Stimulated activated CD4-positive, alpha-beta T cell treated with anti-CD3 and anti-CD28 coated beads, Interleukin-15, amount 100 ng/mL, for 48 hours (primary cell): ENCODE measurements at regions not wholly inside any gene's neighbourhood (a gene's known extent, or its start where the extent isn't known, plus 50 kb on each side); places are given as distances from the start of the nearest gene placed in this dataset.
"Not testable (repeated sequence)": the region's sequence is repeated elsewhere in the genome, so short reads cannot be mapped to it uniquely, and the experiment has no call there.

ENCODE experiments used
- DNase-seq, 2 donors: peaks; one replicate each; pipeline ENCODE4 v3.0.0-alpha.2; 2020; ENCODE audit warnings: low read depth in 2 of 2

GRCh38 chr1:3992103-3992556 is 92.1 kb upstream of the C1orf174 start:
- DNase-seq = peak in 1 of 2 donors; percentile 2

DNA sequence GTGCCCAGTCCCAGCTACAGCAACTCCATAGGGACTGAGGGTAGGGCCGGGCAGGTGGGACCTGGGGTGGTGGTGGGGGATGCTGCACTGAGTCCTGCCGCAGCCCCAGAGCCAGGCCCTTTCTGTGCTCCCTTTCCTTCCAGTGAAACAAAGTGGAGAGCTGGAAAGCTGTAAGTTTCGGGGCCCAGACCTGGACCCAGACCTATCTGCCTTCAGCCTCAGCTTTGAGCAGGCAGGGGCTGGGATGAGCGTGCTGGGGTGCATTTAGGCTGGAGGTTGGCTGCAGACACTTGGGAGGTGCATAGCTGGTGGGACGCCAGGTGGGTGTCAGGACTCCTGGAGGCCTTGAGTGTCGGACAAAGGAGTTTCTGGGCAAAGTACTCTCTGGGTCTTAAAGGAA is 92.7 kb upstream of the C1orf174 start:
- DNase-seq = no peak

DNA sequence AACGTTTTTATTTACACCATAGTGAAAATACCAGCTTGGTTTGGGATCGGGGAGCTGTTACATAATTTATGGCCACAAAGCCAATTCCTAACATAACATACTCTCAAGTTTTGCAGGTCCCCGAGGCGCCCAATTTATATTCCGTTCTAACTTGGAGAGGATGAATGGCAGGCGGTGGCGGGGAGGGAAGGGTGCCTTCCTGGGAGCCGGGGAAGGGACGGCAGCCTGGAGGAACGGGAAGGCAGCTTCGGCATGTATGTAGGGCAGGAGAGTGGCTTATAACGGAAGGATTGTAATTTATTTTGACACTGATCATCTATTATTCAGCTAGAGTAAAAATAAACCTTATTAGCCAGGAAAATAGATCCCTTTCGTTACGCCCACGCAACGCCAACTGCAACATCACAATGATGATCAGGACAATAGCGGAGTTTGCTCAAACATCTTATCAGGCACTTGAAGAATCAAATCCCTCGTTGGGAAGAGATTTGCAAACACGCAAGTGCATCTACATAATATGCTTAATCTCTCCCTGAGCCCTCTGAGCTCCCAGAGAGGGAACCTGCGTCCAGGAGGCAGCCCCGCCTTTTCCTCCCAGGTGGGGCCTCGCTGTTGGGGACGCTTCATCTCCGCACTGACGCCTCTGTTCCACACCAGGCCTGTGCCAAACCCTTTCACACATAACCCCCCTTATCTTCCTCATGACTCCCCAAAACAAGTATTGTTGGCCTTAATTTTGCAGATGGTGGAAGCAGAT is 93.7 kb upstream of the C1orf174 start:
- DNase-seq = no peak

DNA sequence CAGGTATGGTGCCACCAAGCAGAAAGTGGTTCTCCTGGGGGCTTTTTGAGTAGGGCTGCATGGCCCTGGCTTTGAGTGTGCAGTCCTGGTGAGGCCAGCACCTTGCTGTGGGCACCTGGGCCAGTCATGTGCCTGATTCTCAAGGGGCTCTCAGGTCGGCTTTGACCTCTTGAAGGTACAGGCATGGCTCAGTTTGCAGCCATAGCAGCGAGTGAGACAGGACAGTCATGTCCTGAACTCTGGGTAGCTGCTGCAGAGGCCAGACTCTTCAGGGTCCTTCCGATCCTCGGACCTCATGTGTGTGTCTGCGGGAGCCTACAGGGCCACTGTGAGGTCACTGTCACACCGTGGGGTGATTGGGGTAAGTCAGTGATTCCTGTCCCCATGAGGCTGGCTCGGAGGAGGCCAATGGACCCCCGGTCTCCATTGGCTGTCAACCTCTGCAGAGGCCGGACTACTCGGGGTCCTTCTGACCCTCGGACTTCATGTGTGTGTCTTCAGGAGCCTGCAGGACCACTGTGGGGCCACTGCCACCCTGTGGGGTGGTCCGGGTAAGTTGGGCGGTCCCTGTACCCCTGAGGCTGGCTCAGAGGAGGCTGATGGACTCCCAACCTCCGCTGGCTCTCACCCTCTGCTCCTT is 95.2 kb upstream of the C1orf174 start:
- DNase-seq = no peak

- no peak for DNase-seq
These were observed 97.0 kb upstream of the C1orf174 start for GRCh38 chr1:3996846-3997705.

DNA sequence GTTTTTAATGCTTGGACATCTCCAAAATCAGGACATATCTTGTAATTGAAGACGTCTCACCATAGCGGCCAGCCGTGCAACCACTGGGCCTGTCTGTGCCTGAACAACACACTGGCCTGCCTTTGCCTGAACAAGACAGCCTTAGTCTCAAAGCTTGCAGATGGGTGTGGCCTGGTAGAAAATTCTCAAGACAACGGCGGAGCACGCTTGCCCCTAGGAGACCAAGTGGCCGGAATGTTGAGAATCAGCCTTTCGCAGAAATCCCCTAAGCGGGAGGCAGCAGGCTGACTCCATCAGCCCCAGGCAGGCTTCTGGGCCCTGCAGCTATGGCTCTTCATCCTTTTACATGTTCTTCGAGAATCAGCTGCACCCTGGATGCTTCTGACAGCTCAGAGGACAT is 98.0 kb upstream of the C1orf174 start:
- DNase-seq = no peak

DNA sequence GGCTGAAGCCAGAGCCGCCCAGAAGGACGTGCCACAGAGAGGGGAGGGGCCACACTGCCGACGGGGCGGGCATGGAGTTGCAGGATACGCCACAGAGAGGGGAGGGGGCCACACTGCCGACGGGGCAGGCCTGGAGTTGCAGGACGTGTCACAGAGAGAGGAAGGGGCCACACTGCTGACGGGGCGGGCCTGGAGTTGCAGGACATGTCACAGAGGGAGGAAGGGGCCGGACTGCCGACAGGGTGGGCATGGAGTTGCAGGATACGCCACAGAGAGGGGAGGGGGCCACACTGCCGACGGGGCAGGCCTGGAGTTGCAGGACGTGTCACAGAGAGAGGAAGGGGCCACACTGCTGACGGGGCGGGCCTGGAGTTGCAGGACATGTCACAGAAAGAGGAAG is 99.4 kb upstream of the C1orf174 start:
- not testable (repeated sequence) for DNase-seq

DNA sequence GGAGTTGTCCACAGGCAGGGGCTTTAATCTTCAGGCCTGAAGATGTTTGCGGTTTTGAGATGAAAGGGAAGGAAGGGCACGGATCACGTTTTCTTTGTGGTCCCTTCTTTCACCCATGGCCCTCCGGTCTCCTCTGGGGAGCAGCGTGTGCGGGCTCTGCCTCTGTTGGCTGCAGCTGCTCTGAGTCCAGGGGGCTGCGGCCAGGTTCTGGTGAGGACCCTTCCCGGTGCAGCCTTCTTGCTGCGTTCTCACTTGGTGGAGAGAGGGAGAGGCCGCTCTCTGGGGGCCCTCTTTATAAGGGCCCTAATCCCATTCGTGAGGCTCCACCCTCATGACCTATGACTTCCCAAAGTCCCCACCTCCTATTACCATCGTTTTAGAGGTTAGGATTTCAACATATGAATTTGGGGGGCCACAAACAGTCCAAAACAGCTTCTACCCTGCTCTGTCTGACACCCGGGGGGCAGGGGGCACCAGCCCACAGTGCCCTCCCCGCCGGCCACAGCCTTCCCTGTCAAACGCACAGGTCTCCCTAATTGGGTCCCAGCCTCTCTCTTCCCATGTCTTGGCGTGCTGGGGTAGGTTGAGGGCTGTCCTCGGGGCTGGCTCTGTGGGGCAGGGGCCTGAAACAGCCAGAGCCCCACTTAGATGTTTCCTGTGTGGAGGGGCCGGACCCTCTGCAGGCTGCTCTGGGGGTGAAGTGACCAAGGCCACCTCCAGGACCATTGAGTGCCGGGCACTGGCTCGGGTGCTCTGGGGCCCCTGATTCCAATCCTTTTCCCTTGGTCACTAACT is 100.1 kb upstream of the C1orf174 start:
- no peak for DNase-seq

DNA sequence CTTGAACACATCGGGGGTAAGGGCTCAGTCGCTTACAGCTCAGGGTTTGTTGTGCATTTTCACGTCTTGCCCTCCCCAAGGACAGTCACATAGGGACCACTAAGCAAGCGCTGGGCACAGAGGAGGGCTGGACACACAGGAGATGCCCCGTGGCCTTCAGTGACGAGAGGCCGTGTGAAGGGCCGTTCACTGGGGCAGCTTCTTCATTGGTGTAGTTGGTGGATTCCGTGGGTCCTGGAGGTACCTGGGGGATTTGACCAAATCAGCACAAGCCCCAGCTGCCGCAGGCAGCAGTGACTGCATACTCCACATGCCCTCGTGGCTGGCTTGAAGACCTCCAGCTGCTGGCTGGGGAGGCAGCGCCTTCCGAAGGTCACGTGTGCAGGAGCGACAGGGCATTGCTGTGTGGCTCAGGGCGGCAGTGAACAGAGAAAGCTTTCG is 100.8 kb upstream of the C1orf174 start:
- no peak for DNase-seq

DNA sequence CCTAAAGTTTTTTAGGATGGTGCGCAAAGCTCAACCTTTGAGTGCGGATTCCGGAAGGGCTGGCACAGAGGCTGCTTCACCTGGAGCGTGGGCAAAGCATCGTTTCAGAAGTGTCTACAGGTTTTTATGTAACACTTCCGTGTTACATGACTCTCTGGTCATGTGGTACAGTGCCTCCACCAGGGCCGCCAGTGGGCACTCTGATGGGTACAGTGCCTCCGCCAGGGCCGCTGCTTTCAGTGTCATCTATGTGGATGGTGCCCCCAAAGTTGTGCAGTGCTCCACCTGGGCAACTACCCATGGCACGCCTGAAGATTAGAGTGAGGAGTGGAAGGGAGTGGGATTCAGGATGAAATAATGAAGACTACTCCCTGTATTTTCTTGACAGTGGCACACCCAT is 101.4 kb upstream of the C1orf174 start:
- DNase-seq = no peak

DNA sequence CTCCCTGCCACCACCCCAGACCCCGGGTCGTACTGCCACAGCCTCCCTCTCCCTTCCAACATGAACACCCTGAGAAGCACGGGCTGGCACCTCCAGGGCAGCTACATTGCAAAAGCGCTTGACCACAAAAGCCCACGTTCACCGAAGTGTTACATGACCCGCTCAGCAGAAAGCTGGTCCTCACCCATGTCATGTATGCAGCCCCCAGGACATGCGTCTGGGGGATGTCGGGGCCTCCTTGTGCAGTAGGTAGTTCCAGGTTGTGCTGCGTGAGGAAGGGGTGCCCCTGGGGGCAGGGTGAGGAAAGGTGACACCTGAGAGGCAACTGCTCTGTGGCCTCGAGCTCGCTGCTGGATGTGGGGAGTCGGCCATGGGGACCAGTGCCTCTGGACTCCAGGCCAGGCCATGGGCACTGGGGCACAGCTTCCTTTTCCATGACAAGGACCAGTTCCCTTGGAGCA is 102.0 kb upstream of the C1orf174 start:
- DNase-seq = no peak

GRCh38 chr1:4002741-4003140 is 102.7 kb upstream of the C1orf174 start:
- no peak for DNase-seq

GRCh38 chr1:4003846-4004505 is 103.9 kb upstream of the C1orf174 start:
- DNase-seq = no peak

DNA sequence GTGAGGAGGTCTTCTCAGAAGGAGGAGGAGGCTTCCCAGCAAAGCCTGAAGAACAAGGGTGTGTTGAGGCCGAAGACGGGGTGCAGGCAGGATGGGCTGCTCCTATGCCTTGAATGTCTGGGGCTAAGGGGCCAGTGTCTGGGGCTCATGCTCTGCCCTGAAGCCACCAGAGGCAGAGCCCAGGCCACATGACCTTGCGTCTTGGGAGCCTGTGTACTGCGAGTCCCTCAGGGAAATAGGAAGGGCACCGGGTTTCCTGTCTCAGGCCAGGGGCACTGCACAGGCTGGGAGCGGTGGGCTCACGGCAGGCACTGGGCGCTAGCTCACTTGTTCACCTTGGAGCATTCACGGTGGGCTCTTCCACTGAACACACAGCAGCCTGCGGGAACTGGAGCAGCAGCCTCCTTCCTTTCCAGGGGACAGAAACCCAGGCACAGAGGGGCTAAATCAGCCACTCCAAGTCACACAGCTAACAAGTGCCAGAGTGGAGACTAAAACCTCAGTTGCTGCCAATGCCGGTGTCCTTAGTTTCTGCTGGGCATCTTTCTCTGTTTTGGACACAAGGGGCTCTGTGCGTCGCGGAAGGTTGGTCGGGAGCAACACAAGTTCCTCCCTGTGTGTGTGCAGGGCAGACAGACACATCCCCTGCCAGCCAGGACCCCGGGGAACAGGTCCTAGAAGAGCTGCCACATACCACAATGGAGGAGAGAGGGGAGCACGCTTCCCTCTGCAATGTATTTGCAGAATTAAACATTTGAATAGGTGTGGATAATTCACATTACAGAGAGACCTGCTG is 104.8 kb upstream of the C1orf174 start:
- no peak for DNase-seq

DNA sequence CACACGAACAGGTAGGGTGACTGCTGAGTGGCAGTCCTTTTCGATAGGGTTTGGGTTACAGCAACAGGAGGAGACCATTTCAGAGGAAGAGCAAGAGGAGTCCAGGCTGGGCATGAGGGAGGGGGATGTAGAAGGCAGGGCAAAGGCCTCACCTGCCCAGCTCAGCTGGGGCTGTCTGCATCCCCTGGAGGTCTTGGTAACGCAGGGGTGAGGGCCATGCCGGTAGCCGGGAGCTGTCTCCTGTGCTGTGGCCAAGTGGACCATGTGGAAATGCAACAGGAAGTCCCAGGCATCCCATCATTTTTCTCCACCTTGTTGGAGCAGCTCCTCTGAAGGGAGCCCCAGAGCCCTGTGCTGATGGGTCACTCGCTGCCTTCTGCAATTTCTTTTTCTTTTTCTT is 105.4 kb upstream of the C1orf174 start:
- no peak for DNase-seq

- DNase-seq = no peak
These were observed 106.8 kb upstream of the C1orf174 start for GRCh38 chr1:4006676-4007374.

DNA sequence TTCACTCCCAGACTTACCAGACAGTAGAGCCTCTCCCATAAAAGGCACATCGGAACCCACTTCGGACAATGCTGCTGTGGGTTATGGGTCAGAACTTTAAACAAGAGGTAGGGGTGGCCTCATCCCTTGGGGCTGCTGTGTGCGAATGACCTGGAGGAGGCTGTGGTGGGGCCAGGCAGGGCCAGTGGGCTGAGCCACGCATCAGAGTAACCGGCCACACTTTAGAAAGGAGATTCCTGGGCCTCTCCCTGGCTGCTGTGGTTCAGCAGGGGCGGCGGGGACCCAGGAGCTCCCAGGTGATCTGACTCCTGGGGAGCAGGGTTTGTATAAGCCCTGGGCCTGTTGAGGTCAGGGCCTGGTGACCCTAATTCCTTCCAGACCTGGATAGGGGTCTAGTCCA is 110.2 kb upstream of the C1orf174 start:
- DNase-seq = no peak

- no peak for DNase-seq
These were observed 110.9 kb upstream of the C1orf174 start for GRCh38 chr1:4010814-4011605.
